OCI-LY3 (cell line): ENCODE measurements at regions not wholly inside any gene's neighbourhood (a gene's known extent, or its start where the extent isn't known, plus 50 kb on each side); places are given as distances from the start of the nearest gene placed in this dataset.

ENCODE experiments used
- H2AFZ ChIP-seq: fragments of 200-600, 300-600 bp; shearing (Covaris generic); 2 replicates; pipeline ENCODE4 v1.6.0; 2014; ENCODE audit warnings: antibody characterized with exemption, low read depth, low read length
- H3K27ac ChIP-seq: fragments of 200-600, 300-600 bp; sonication (generic); 2 replicates; pipeline ENCODE4 v1.5.1; 2014; ENCODE audit warnings: mild to moderate bottlenecking, low read length, moderate library complexity, mixed read lengths
- H3K27me3 ChIP-seq: fragments of 200-600, 300-600 bp; sonication (generic); 2 replicates; pipeline ENCODE4 v1.6.1; 2014; ENCODE audit warnings: low read depth, low read length, mixed read lengths
- H3K36me3 ChIP-seq: fragments of 200-600, 300-600 bp; sonication (generic); replicated peaks from 2 replicates; pipeline ENCODE3; 2014; ENCODE audit warnings: low read depth, low read length, mixed read lengths
- H3K4me1 ChIP-seq: fragments of 300-600, 200-600 bp; sonication (generic); 2 replicates; pipeline ENCODE4 v1.6.1; 2014; ENCODE audit warnings: low read length, mixed read lengths
- H3K4me2 ChIP-seq: fragments of 200-600, 300-600 bp; sonication (generic); 2 replicates; pipeline ENCODE4 v1.6.1; 2014; ENCODE audit warnings: low read length, mixed read lengths
- H3K4me3 ChIP-seq: fragments of 300-600, 200-600 bp; sonication (generic); 2 replicates; pipeline ENCODE4 v1.5.1; 2014; ENCODE audit warnings: antibody characterized with exemption, mild to moderate bottlenecking, low read length, moderate library complexity
- H3K79me2 ChIP-seq: fragments of 300-600, 200-600 bp; shearing (Covaris generic); 2 replicates; pipeline ENCODE4 v1.6.1; 2014; ENCODE audit warnings: mild to moderate bottlenecking, low read length, mixed read lengths
- H3K9ac ChIP-seq: fragments of 300-600, 200-600 bp; shearing (Covaris generic); 2 replicates; pipeline ENCODE4 v1.6.0; 2014; ENCODE audit warnings: mild to moderate bottlenecking, low read length, moderate library complexity
- H3K9me3 ChIP-seq: fragments of 200-600, 300-600 bp; shearing (Covaris generic); 2 replicates; pipeline ENCODE4 v1.6.1; 2014; ENCODE audit warnings: low read length, mixed read lengths; ENCODE audit not compliant: insufficient read depth
- H4K20me1 ChIP-seq: fragments of 200-600, 300-600 bp; sonication (generic); 2 replicates; pipeline ENCODE4 v1.6.1; 2016; ENCODE audit warnings: low read length, mixed read lengths; ENCODE audit not compliant: insufficient read depth
- EZH2phosphoT487 ChIP-seq: fragments of 200-600 bp; shearing (Covaris generic); IDR thresholded peaks from 2 replicates; pipeline ENCODE4 v1.6.1; 2018; ENCODE audit warnings: antibody characterized with exemption, mixed run types, low read depth
- TF ChIP-seq, protein P1 (sequence below): fragments of 200-600, 300-600 bp; sonication (generic); IDR thresholded peaks from 2 replicates; pipeline ENCODE4 v1.5.1; 2014; ENCODE audit warnings: antibody characterized with exemption, low read length, low read depth

DNA sequence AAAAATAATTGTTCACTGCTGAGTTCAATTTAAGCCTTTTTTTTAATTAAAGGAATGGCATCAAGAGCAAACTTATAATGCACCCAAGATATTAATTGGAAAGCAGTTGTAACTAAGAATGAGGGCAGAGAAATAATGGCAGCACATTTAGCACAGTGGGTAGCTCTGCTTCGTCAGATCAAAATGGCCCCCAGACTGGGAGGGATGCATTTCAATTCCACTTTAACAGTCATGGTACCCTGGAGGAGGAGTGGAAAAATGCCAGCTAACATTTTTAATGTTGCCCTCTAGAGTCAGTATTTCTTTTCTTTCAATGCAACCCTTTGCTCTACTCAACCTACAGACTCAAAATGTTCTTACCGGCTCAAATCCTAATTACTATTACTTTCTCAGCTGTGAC is 504.8 kb upstream of the SETBP1 start:
- Histone ChIP-seq H3K36me3 (no peaks in the 10 kb centered on the region), H3K4me3 (no peak overlapping the region), H3K4me1 (no peaks in the 10 kb centered on the region), H3K27me3 (no peaks in the 10 kb centered on the region), H3K9ac (no peak overlapping the region), H3K4me2 (no peak overlapping the region), H3K79me2 (no peaks in the 10 kb centered on the region), H2AFZ (no peak overlapping the region), H4K20me1 (no peaks in the 10 kb centered on the region), H3K9me3 (no peaks in the 10 kb centered on the region), H3K27ac (no peak overlapping the region)
- no peak for TF ChIP-seq EZH2phosphoT487

DNA sequence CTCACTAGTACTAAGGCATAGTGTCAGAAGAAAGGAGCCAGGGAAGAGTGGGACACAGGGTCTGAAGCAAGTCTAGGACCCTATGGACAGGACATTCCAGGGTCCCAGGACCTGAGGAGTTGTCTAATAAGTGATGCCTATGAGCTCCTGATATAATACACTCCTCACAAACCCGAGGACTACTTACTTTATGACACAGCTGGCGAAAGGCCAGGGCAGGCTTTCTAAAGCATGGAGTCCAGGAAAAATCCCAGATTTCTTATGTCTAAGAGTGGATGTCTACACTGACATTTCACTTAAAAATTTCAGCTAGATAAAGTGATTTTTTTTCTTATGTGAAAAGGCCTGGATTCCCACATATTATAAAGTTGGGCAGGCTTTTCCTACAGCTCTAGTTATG is 502.2 kb upstream of the SETBP1 start:
- Histone ChIP-seq H3K4me1 (no peaks in the 10 kb centered on the region), H3K79me2 (no peaks in the 10 kb centered on the region), H3K27me3 (no peaks in the 10 kb centered on the region), H3K9me3 (no peaks in the 10 kb centered on the region), H3K36me3 (no peaks in the 10 kb centered on the region), H3K4me2 (no peak overlapping the region), H4K20me1 (no peaks in the 10 kb centered on the region), H3K4me3 (no peak overlapping the region), H2AFZ (no peak overlapping the region), H3K9ac (no peak overlapping the region), H3K27ac (no peak overlapping the region)
- TF ChIP-seq, protein P1, sequence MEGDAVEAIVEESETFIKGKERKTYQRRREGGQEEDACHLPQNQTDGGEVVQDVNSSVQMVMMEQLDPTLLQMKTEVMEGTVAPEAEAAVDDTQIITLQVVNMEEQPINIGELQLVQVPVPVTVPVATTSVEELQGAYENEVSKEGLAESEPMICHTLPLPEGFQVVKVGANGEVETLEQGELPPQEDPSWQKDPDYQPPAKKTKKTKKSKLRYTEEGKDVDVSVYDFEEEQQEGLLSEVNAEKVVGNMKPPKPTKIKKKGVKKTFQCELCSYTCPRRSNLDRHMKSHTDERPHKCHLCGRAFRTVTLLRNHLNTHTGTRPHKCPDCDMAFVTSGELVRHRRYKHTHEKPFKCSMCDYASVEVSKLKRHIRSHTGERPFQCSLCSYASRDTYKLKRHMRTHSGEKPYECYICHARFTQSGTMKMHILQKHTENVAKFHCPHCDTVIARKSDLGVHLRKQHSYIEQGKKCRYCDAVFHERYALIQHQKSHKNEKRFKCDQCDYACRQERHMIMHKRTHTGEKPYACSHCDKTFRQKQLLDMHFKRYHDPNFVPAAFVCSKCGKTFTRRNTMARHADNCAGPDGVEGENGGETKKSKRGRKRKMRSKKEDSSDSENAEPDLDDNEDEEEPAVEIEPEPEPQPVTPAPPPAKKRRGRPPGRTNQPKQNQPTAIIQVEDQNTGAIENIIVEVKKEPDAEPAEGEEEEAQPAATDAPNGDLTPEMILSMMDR: no peak
- no peak for TF ChIP-seq EZH2phosphoT487

DNA sequence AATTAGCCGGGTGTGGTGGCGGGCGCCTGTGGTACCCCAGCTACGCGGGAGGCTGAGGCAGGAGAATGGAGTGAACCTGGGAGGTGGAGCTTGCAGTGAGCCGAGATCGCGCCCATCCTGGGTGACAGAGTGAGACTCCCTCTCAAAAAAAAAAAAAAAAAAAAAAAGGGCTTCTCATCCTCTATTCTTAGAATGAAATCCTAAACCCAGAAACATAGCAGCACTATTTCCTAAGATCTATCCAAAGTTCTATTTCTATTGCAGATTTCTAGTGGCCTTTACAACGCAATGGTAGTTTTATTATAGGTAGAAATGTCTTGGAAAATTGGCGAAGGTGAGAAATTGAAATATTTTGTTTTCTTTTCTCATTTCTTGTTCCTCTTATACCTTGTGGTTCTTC is 501.0 kb upstream of the SETBP1 start:
- Histone ChIP-seq H3K9me3 (no peaks in the 10 kb centered on the region), H3K36me3 (no peaks in the 10 kb centered on the region), H3K4me3 (no peak overlapping the region), H3K9ac (no peak overlapping the region), H3K27ac (no peak overlapping the region), H2AFZ (no peak overlapping the region), H3K4me2 (no peak overlapping the region), H3K4me1 (no peaks in the 10 kb centered on the region), H3K79me2 (no peaks in the 10 kb centered on the region), H3K27me3 (no peaks in the 10 kb centered on the region), H4K20me1 (no peaks in the 10 kb centered on the region)
- no peak for TF ChIP-seq EZH2phosphoT487
- TF ChIP-seq, protein P1: no peak

DNA sequence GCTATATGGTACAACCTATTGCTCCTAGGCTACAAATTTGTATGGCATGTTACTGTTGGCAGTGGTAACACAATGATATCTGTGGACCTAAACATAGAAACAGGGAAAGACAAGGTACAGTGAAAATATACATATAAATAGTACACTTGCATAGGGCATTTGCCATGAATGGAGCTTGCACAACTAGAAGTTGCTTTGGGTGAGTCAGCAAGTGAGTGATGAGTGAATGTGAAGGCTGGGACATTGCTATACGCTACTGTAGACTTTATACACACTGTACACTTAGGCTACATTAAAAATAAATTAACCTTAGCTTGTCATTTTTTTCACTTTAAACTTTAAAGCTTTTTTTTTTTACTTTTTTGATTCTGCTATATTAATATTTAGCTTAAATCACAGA is 500.0 kb upstream of the SETBP1 start:
- H3K36me3 ChIP-seq: no peaks in the 10 kb centered on the region
- H4K20me1 ChIP-seq: no peaks in the 10 kb centered on the region
- H3K79me2 ChIP-seq: no peaks in the 10 kb centered on the region
- no peaks in the 10 kb centered on the region for H3K27me3 ChIP-seq
- no peak overlapping the region for H3K27ac ChIP-seq
- no peak overlapping the region for H2AFZ ChIP-seq
- no peak overlapping the region for H3K9ac ChIP-seq
- TF ChIP-seq, protein P1: no peak
- no peak for TF ChIP-seq EZH2phosphoT487
- no peak overlapping the region for H3K4me3 ChIP-seq
- H3K9me3 ChIP-seq: no peaks in the 10 kb centered on the region
- no peak overlapping the region for H3K4me2 ChIP-seq
- no peaks in the 10 kb centered on the region for H3K4me1 ChIP-seq
